Skeletal muscle tissue (tissue), 3 donors: ENCODE measurements at regions not wholly inside any gene's neighbourhood (a gene's known extent, or its start where the extent isn't known, plus 50 kb on each side); places are given as distances from the start of the nearest gene placed in this dataset.

ENCODE experiments used
- H3K27ac ChIP-seq: one replicate; pipeline ENCODE4 v1.7.0; 2013; ENCODE audit warnings: mild to moderate bottlenecking, low read depth, low read length, inconsistent platforms
- H3K27me3 ChIP-seq, 3 donors: one replicate each; pipeline ENCODE4 v1.7.0; 2013; ENCODE audit warnings: low read length in 3 of 3; ENCODE audit not compliant: control insufficient read depth in 3 of 3, insufficient read depth in 3 of 3
- H3K36me3 ChIP-seq, 3 donors: one replicate each; pipeline ENCODE4 v1.7.0; 2013; ENCODE audit warnings: low read length in 3 of 3; ENCODE audit not compliant: control insufficient read depth in 3 of 3, insufficient read depth in 3 of 3
- H3K4me1 ChIP-seq, 3 donors: one replicate each; pipeline ENCODE4 v1.7.0; 2013; ENCODE audit warnings: low read length in 3 of 3, mild to moderate bottlenecking in 3 of 3; ENCODE audit not compliant: control insufficient read depth in 3 of 3, insufficient read depth in 3 of 3
- H3K4me3 ChIP-seq, 3 donors: one replicate each; pipeline ENCODE4 v1.7.0; 2013; ENCODE audit warnings: low read length in 3 of 3
- H3K9ac ChIP-seq, 3 donors: one replicate each; pipeline ENCODE4 v1.7.0; 2013; ENCODE audit warnings: low read length in 3 of 3, mild to moderate bottlenecking in 3 of 3, moderate library complexity in 2 of 3, low read depth in 1 of 3
- H3K9me3 ChIP-seq, 3 donors: one replicate each; pipeline ENCODE4 v1.7.0; 2013; ENCODE audit warnings: low read length in 3 of 3; ENCODE audit not compliant: control insufficient read depth in 3 of 3
- donor health status: Osteomylitis.

GRCh38 chr14:25121337-25122129 lies 71.6 kb upstream of the STXBP6 start:
- H3K9ac ChIP-seq, result no peak overlapping the region
- H3K27ac ChIP-seq, result no peak overlapping the region

GRCh38 chr14:25120261-25120660 lies 70.3 kb upstream of the STXBP6 start:
- no peak overlapping the region for H3K27ac ChIP-seq
- H3K9ac ChIP-seq, result no peak overlapping the region
- no peaks in the 10 kb centered on the region for H3K9me3 ChIP-seq
- no peaks in the 10 kb centered on the region for H3K27me3 ChIP-seq
- H3K4me3 ChIP-seq, result no peak overlapping the region
- H3K4me1 ChIP-seq, result no peaks in the 10 kb centered on the region
- no peaks in the 10 kb centered on the region for H3K36me3 ChIP-seq

More at GRCh38 chr14:25121337-25122129, 71.6 kb upstream of the STXBP6 start:
- no peaks in the 10 kb centered on the region for H3K36me3 ChIP-seq
- no peaks in the 10 kb centered on the region for H3K27me3 ChIP-seq
- H3K4me1 ChIP-seq, result no peaks in the 10 kb centered on the region
- no peak overlapping the region for H3K4me3 ChIP-seq
- H3K9me3 ChIP-seq, result no peaks in the 10 kb centered on the region

- Histone ChIP-seq H3K9ac (no peak overlapping the region), H3K4me3 (no peak overlapping the region), H3K9me3 (no peaks in the 10 kb centered on the region), H3K4me1 (no peaks in the 10 kb centered on the region), H3K36me3 (no peaks in the 10 kb centered on the region), H3K27me3 (no peaks in the 10 kb centered on the region), H3K27ac (no peak overlapping the region)
Observed at GRCh38 chr14:25118671-25119070, 68.7 kb upstream of the STXBP6 start.

GRCh38 chr14:25117342-25117741 lies 67.4 kb upstream of the STXBP6 start:
- no peaks in the 10 kb centered on the region for H3K36me3 ChIP-seq
- no peak overlapping the region for H3K9ac ChIP-seq
- H3K9me3 ChIP-seq, result no peaks in the 10 kb centered on the region

GRCh38 chr14:25116607-25117006 lies 66.7 kb upstream of the STXBP6 start:
- H3K4me3 ChIP-seq, result no peak overlapping the region
- no peaks in the 10 kb centered on the region for H3K36me3 ChIP-seq
- H3K4me1 ChIP-seq, result no peaks in the 10 kb centered on the region
- no peak overlapping the region for H3K9ac ChIP-seq
- H3K27ac ChIP-seq, result no peak overlapping the region
- H3K9me3 ChIP-seq, result no peaks in the 10 kb centered on the region
- no peaks in the 10 kb centered on the region for H3K27me3 ChIP-seq

More at GRCh38 chr14:25117342-25117741, 67.4 kb upstream of the STXBP6 start:
- Histone ChIP-seq H3K4me3 (no peak overlapping the region), H3K4me1 (no peaks in the 10 kb centered on the region), H3K27me3 (no peaks in the 10 kb centered on the region), H3K27ac (no peak overlapping the region)

- Histone ChIP-seq H3K4me1 (peaks cover 0 to 7% (median 3%) of the 10 kb centered on the region in 3 donors), H3K9me3 (no peaks in the 10 kb centered on the region), H3K27me3 (no peaks in the 10 kb centered on the region), H3K4me3 (no peak overlapping the region), H3K36me3 (no peaks in the 10 kb centered on the region), H3K27ac (no peak overlapping the region), H3K9ac (no peak overlapping the region)
Observed at GRCh38 chr14:25113394-25113793, 63.4 kb upstream of the STXBP6 start.

GRCh38 chr14:25111061-25111601 lies 61.2 kb upstream of the STXBP6 start:
- H3K4me1 ChIP-seq, result peaks cover 0 to 7% (median 3%) of the 10 kb centered on the region in 3 donors
- H3K36me3 ChIP-seq, result no peaks in the 10 kb centered on the region
- no peaks in the 10 kb centered on the region for H3K9me3 ChIP-seq
- H3K27ac ChIP-seq, result peak overlapping the region; percentile 4
- no peak overlapping the region for H3K9ac ChIP-seq
- H3K4me3 ChIP-seq, result no peak overlapping the region
- H3K27me3 ChIP-seq, result no peaks in the 10 kb centered on the region

GRCh38 chr14:25110106-25110505 lies 60.2 kb upstream of the STXBP6 start:
- no peak overlapping the region for H3K9ac ChIP-seq

GRCh38 chr14:25108959-25109358 lies 59.0 kb upstream of the STXBP6 start:
- H3K27me3 ChIP-seq, result no peaks in the 10 kb centered on the region
- no peak overlapping the region for H3K27ac ChIP-seq
- no peak overlapping the region for H3K4me3 ChIP-seq
- no peaks in the 10 kb centered on the region for H3K9me3 ChIP-seq
- H3K9ac ChIP-seq, result no peak overlapping the region
- peaks cover 0 to 7% (median 3%) of the 10 kb centered on the region in 3 donors for H3K4me1 ChIP-seq
- H3K36me3 ChIP-seq, result no peaks in the 10 kb centered on the region

More at GRCh38 chr14:25110106-25110505, 60.2 kb upstream of the STXBP6 start:
- Histone ChIP-seq H3K4me1 (peaks cover 0 to 7% (median 3%) of the 10 kb centered on the region in 3 donors), H3K36me3 (no peaks in the 10 kb centered on the region), H3K27me3 (no peaks in the 10 kb centered on the region), H3K27ac (peak overlapping the region; percentile 4), H3K4me3 (no peak overlapping the region), H3K9me3 (no peaks in the 10 kb centered on the region)

- Histone ChIP-seq H3K4me1 (peaks cover 0 to 7% (median 3%) of the 10 kb centered on the region in 3 donors), H3K27me3 (no peaks in the 10 kb centered on the region), H3K9ac (no peak overlapping the region), H3K4me3 (no peak overlapping the region), H3K36me3 (no peaks in the 10 kb centered on the region), H3K9me3 (no peaks in the 10 kb centered on the region), H3K27ac (no peak overlapping the region)
Observed at GRCh38 chr14:25108291-25108690, 58.3 kb upstream of the STXBP6 start.
